GM12878 (cell line): ENCODE measurements at regions not wholly inside any gene's neighbourhood (a gene's known extent, or its start where the extent isn't known, plus 50 kb on each side); places are given as distances from the start of the nearest gene placed in this dataset.

Source experiments
- ATAC-seq: fragments of 200-7000 bp; cut with Tn5 transposase; 3 replicates; pipeline ENCODE4 v1.9.1; 2020; ENCODE audit warnings: mild to moderate bottlenecking, moderate library complexity
- BruUV-seq: library from RNA; stranded (reverse); fragments of 400-500 nt; replicated peaks from 2 replicates; lab custom pipeline; 2021; lab: Mats Ljungman, UMichigan
- CTCF ChIA-PET: fragments of 300-600 bp; sonication (Branson Sonifier 250); formaldehyde crosslinking; extraction: SDS; loops from one replicate; lab custom pipeline; 2021; ENCODE audit warnings: inconsistent platforms; lab: Yijun Ruan, JAX
- POLR2A ChIA-PET: fragments of 350-600 bp; formaldehyde crosslinking; extraction: SDS; loops from one replicate; lab custom pipeline; 2021; ENCODE audit warnings: inconsistent platforms; lab: Charles Lee
- RAD21 ChIA-PET: fragments of 300-600 bp; sonication (Branson Sonifier 250); formaldehyde crosslinking; loops from one replicate; lab custom pipeline; 2023; ENCODE audit warnings: antibody characterized with exemption; ENCODE audit not compliant: unreplicated experiment; lab: Charles Lee
- SMC1A ChIA-PET: fragments of 300-600 bp; sonication (Branson Sonifier 250); formaldehyde crosslinking; loops from one replicate; lab custom pipeline; 2023; ENCODE audit not compliant: unreplicated experiment, uncharacterized antibody; lab: Charles Lee
- DNase-seq: peaks from one replicate; pipeline ENCODE4 v3.0.0-alpha.2; 2011; ENCODE audit warnings: low read depth, low spot score
- FAIRE-seq: peaks from 3 replicates; lab custom pipeline; 2011; peaks lifted over from hg19 to GRCh38; lab: Jason Lieb, UNC
- H2AFZ ChIP-seq: 2 replicates; pipeline ENCODE4 v1.6.0; 2011; ENCODE audit warnings: low read depth, low read length, control low read depth; ENCODE audit not compliant: control insufficient read depth
- H3K27ac ChIP-seq: 2 replicates; pipeline ENCODE4 v1.5.1; 2011; ENCODE audit warnings: control low read depth; ENCODE audit not compliant: control insufficient read depth, insufficient read depth
- H3K27me3 ChIP-seq, 2 experiments: replicated peaks in 1 of 2; 2 replicates each; pipeline versions ENCODE4 v1.6.0 to v1.6.1; 2011; ENCODE audit warnings: low read length in 1 of 2; ENCODE audit not compliant: control insufficient read depth in 2 of 2, insufficient read depth in 2 of 2
- H3K36me3 ChIP-seq, 2 experiments: 2 replicates each; pipeline ENCODE4 v1.5.1; 2011; ENCODE audit warnings: low read length in 1 of 2; ENCODE audit not compliant: control insufficient read depth in 2 of 2, insufficient read depth in 2 of 2
- H3K4me1 ChIP-seq: 2 replicates; pipeline ENCODE4 v1.6.1; 2011; ENCODE audit warnings: mild to moderate bottlenecking, low read length, moderate library complexity, mixed read lengths; ENCODE audit not compliant: control insufficient read depth, insufficient read depth
- H3K4me2 ChIP-seq: 2 replicates; pipeline ENCODE4 v1.6.0; 2011; ENCODE audit warnings: control low read depth; ENCODE audit not compliant: control insufficient read depth, insufficient read depth
- H3K4me3 ChIP-seq: fragments of 200-600 bp; sonication (generic); 2 replicates; pipeline ENCODE4 v1.5.1; 2016
- H3K79me2 ChIP-seq: 2 replicates; pipeline ENCODE4 v1.6.0; 2011; ENCODE audit warnings: low read length; ENCODE audit not compliant: control insufficient read depth, insufficient read depth
- H3K9ac ChIP-seq: 2 replicates; pipeline ENCODE4 v1.8.0; 2011; ENCODE audit warnings: low read length, control low read depth, mixed read lengths; ENCODE audit not compliant: control insufficient read depth, insufficient read depth
- H3K9me3 ChIP-seq: replicated peaks from 3 replicates; pipeline ENCODE4 v1.5.1; 2011; ENCODE audit warnings: mild to moderate bottlenecking, low read length; ENCODE audit not compliant: control insufficient read depth, insufficient read depth
- H4K20me1 ChIP-seq: 2 replicates; pipeline ENCODE4 v1.6.0; 2011; ENCODE audit not compliant: control insufficient read depth, insufficient read depth
- CBFB ChIP-seq: IDR thresholded peaks from 2 replicates; pipeline ENCODE4 v1.6.1; 2016; ENCODE audit warnings: antibody characterized with exemption, low read depth
- CREB1 ChIP-seq: IDR thresholded peaks from 2 replicates; pipeline ENCODE4 v1.6.1; 2012; ENCODE audit warnings: low read depth, mild to moderate bottlenecking, inconsistent platforms
- DPF2 ChIP-seq: fragments of 450-650 bp; IDR thresholded peaks from 2 replicates; pipeline ENCODE4 v1.6.1; 2017; ENCODE audit warnings: mild to moderate bottlenecking
- E2F4 ChIP-seq: IDR thresholded peaks from 2 replicates; pipeline ENCODE4 v1.6.1; 2012; ENCODE audit warnings: low read depth, low read length, improper control_type of control experiment
- HDGF ChIP-seq: fragments of 450-650 bp; IDR thresholded peaks from 2 replicates; pipeline ENCODE4 v1.6.1; 2016; ENCODE audit warnings: antibody characterized with exemption
- MEF2A ChIP-seq: IDR thresholded peaks from 2 replicates; pipeline ENCODE4 v1.6.1; 2011; ENCODE audit warnings: low read depth, mild to moderate bottlenecking, low read length, moderate library complexity; ENCODE audit not compliant: insufficient read depth
- NR2C2 ChIP-seq: IDR thresholded peaks from 2 replicates; pipeline ENCODE4 v1.6.1; 2011; ENCODE audit warnings: borderline replicate concordance, low read depth; ENCODE audit not compliant: control insufficient read depth, insufficient read length
- NRF1 ChIP-seq: conservative IDR thresholded peaks from 2 replicates; pipeline ENCODE4 v1.6.1; 2011; ENCODE audit warnings: mild to moderate bottlenecking, low read depth, low read length, improper control_type of control experiment
- RELA ChIP-seq: fragments of 450-650 bp; IDR thresholded peaks from 2 replicates; pipeline ENCODE4 v1.8.0; 2014; ENCODE audit warnings: borderline replicate concordance; ENCODE audit not compliant: partially characterized antibody
- SREBF1 ChIP-seq: IDR thresholded peaks from 2 replicates; pipeline ENCODE4 v1.6.1; 2012; ENCODE audit warnings: mild to moderate bottlenecking, low read length
- SREBF2 ChIP-seq: IDR thresholded peaks from 2 replicates; pipeline ENCODE4 v1.6.1; 2012; ENCODE audit warnings: mild to moderate bottlenecking, low read length
- STAT3 ChIP-seq: IDR thresholded peaks from 2 replicates; pipeline ENCODE4 v1.6.1; 2011; ENCODE audit warnings: low read depth, low read length, improper control_type of control experiment
- ZNF217 ChIP-seq: fragments of 450-650 bp; IDR thresholded peaks from 2 replicates; pipeline ENCODE4 v1.6.1; 2017; ENCODE audit warnings: antibody characterized with exemption, mild to moderate bottlenecking
- WGBS: methylation state at CpG from one replicate; pipeline ENCODE4 v1.1.6; 2016; ENCODE audit warnings: low lambda C conversion rate; ENCODE audit not compliant: insufficient replicate concordance, insufficient coverage; ENCODE audit errors: missing lambda C conversion rate; 5-methylcytosine and 5-hydroxymethylcytosine counted together
- in situ Hi-C: fragments of 300-500 bp; cut with MboI; formaldehyde crosslinking; loops from 9 replicates; pipeline ENCODE4 v1.14.3; 2018; ENCODE audit warnings: mixed read lengths
- intact Hi-C: fragments of 100-400 bp; cut with micrococcal nuclease; formaldehyde crosslinking; loops from one replicate; pipeline ENCODE4 v1.14.2; 2022; ENCODE audit not compliant: unreplicated experiment
- TF ChIP-seq, protein P1 (sequence below): IDR thresholded peaks from 2 replicates; pipeline ENCODE4 v1.6.1; 2011; ENCODE audit warnings: borderline replicate concordance, low read depth, mild to moderate bottlenecking, moderate library complexity, mixed read lengths, low read length; ENCODE audit not compliant: insufficient read depth; ENCODE audit errors: extremely low read length
- TF ChIP-seq, protein P2 (sequence below): fragments of 450-650 bp; conservative IDR thresholded peaks from 2 replicates; pipeline ENCODE4 v1.6.1; 2017; ENCODE audit warnings: mild to moderate bottlenecking, moderate library complexity
- TF ChIP-seq, protein P3 (sequence below): IDR thresholded peaks from 2 replicates; pipeline ENCODE4 v1.6.1; 2011; ENCODE audit warnings: borderline replicate concordance, low read depth, mild to moderate bottlenecking, moderate library complexity, low read length; ENCODE audit not compliant: insufficient read depth, poor library complexity, severe bottlenecking

DNA sequence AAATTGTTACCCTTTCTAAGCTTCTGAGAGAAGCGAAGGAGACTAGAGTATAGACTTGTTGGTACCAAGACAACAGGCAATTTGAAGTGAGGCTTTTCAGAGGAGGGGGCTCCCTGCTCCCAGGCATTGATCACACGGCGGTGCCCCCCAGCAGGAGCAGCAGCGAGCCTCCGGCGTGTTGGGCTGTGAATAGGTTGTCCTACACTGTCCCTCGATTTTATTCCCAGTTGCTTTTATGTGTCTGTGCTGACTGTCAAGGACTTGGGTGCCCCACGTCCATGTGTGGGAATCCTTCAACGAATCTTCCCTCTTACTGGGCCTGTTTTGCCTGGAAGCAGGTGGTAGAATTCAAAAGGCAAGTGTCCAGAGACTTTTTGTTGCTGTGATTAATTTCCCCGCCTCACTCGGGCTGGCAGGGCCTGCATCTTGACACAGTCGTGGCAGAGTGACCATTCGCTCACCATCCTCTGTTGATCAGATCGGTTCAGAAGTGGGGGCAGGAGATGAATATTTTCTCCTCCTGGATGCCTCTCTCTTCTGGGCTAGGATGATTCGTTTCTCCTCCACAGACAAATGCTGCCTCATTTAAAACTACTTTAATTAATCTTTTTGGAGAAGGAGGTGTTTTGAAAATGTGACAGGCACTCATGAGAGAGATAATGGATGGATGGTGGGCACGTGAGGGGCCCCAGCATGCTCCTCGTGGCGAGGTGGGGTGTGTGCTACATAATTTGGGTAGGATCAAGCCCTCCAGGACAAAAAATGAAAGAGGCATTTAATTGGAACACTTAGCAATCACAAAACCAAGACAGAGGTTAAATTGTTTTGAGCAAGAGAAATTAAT, 77.6 kb downstream of the SMIM21 start:
- Histone ChIP-seq H3K4me3 (no peak overlapping the region), H4K20me1 (no peaks in the 10 kb centered on the region), H3K27me3 (no peaks in the 10 kb centered on the region), H2AFZ (no peak overlapping the region), H3K27ac (no peak overlapping the region), H3K4me1 (no peaks in the 10 kb centered on the region), H3K9me3 (peaks cover 3% of the 10 kb centered on the region; the same call in 1 of the 3 replicates), H3K36me3 (no peaks in the 10 kb centered on the region), H3K4me2 (no peak overlapping the region), H3K9ac (no peak overlapping the region), H3K79me2 (no peaks in the 10 kb centered on the region)
- no TSS peak for BruUV-seq
- DNase-seq, result no peak
- intact Hi-C loops, result loop anchor here (10.0 kb wide), 1 partner anchor 175 kb away; no protein-coding TSS in a partner anchor
- ATAC-seq, result no peak
- FAIRE-seq, result no peak
- in situ Hi-C loops, result no loop called here
- ChIA-PET CTCF (no interaction called here), POLR2A (no interaction called here), SMC1A (no interaction called here), RAD21 (no interaction called here)
- 18% methylated on average over 18 of the region's 18 CpGs for WGBS
- TF ChIP-seq HDGF, result no peak
- no peak for TF ChIP-seq SREBF2
- TF ChIP-seq CREB1, result no peak
- TF ChIP-seq DPF2, result no peak
- no peak for TF ChIP-seq SREBF1
- TF ChIP-seq, protein P1, sequence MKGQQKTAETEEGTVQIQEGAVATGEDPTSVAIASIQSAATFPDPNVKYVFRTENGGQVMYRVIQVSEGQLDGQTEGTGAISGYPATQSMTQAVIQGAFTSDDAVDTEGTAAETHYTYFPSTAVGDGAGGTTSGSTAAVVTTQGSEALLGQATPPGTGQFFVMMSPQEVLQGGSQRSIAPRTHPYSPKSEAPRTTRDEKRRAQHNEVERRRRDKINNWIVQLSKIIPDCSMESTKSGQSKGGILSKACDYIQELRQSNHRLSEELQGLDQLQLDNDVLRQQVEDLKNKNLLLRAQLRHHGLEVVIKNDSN, result no peak
- TF ChIP-seq RELA, result no peak
- no peak for TF ChIP-seq STAT3
- TF ChIP-seq, protein P2, sequence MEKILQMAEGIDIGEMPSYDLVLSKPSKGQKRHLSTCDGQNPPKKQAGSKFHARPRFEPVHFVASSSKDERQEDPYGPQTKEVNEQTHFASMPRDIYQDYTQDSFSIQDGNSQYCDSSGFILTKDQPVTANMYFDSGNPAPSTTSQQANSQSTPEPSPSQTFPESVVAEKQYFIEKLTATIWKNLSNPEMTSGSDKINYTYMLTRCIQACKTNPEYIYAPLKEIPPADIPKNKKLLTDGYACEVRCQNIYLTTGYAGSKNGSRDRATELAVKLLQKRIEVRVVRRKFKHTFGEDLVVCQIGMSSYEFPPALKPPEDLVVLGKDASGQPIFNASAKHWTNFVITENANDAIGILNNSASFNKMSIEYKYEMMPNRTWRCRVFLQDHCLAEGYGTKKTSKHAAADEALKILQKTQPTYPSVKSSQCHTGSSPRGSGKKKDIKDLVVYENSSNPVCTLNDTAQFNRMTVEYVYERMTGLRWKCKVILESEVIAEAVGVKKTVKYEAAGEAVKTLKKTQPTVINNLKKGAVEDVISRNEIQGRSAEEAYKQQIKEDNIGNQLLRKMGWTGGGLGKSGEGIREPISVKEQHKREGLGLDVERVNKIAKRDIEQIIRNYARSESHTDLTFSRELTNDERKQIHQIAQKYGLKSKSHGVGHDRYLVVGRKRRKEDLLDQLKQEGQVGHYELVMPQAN, result no peak
- TF ChIP-seq, protein P3, sequence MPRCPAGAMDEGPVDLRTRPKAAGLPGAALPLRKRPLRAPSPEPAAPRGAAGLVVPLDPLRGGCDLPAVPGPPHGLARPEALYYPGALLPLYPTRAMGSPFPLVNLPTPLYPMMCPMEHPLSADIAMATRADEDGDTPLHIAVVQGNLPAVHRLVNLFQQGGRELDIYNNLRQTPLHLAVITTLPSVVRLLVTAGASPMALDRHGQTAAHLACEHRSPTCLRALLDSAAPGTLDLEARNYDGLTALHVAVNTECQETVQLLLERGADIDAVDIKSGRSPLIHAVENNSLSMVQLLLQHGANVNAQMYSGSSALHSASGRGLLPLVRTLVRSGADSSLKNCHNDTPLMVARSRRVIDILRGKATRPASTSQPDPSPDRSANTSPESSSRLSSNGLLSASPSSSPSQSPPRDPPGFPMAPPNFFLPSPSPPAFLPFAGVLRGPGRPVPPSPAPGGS, result no peak
- no peak for TF ChIP-seq CBFB
- TF ChIP-seq E2F4, result no peak
- no peak for TF ChIP-seq NR2C2
- TF ChIP-seq NRF1, result no peak
- TF ChIP-seq ZNF217, result no peak
- TF ChIP-seq MEF2A, result no peak
